ENCODE measurements at regions not wholly inside any gene's neighbourhood (a gene's known extent, or its start where the extent isn't known, plus 50 kb on each side); places are given as distances from the start of the nearest gene placed in this dataset.
"Not testable (repeated sequence)": the region's sequence is repeated elsewhere in the genome, so short reads cannot be mapped to it uniquely, and the experiment has no call there.

DNA sequence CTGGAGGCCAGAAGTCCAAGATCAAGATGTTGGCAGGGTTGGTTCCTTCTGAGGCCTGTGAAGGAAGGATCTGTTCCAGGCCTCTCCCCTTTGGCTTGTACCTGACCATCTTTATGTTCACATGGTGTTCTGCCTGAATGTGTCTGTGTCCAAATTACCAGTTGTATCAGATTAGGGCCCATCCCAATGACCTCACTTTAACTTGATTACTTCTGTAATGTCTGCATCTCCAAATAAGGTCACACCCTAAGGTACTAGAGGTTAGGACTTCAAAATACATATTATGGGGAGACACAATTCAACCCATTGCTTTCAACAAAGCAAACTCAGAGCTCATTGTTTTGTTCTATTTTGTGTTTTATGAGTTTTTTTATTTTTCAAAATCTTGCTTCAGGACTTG is 75.7 kb downstream of the TNFAIP3 start (continued):
- no peak for TF ChIP-seq RBM17 (IDR thresholded peaks at IDR 0.05; ENCODE audit: borderline replicate concordance, low read depth, low read length)
- no peak; the same call in 1 of the 2 replicates for TF ChIP-seq ZNF584 (CRISPR knock-in tag; IDR thresholded peaks at IDR 0.05; ENCODE audit: low read depth)
- TF ChIP-seq ZBTB1 (CRISPR knock-in tag; IDR thresholded peaks at IDR 0.05; ENCODE audit: borderline replicate concordance, low read depth) = no peak
- TF ChIP-seq, protein P1, sequence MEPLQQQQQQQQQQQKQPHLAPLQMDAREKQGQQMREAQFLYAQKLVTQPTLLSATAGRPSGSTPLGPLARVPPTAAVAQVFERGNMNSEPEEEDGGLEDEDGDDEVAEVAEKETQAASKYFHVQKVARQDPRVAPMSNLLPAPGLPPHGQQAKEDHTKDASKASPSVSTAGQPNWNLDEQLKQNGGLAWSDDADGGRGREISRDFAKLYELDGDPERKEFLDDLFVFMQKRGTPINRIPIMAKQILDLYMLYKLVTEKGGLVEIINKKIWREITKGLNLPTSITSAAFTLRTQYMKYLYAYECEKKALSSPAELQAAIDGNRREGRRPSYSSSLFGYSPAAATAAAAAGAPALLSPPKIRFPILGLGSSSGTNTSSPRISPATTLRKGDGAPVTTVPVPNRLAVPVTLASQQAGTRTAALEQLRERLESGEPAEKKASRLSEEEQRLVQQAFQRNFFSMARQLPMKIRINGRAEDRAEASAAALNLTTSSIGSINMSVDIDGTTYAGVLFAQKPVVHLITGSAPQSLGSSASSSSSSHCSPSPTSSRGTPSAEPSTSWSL (CRISPR knock-in tag; IDR thresholded peaks at IDR 0.05; ENCODE audit: borderline replicate concordance) = no peak
- TF ChIP-seq KDM1A (IDR thresholded peaks at IDR 0.05) = no peak
- TF ChIP-seq BDP1 (IDR thresholded peaks at IDR 0.05; ENCODE audit: insufficient read depth, insufficient read length) = no peak
- no peak for TF ChIP-seq NR2C2 (CRISPR knock-in tag; IDR thresholded peaks at IDR 0.05)
- TF ChIP-seq NR2C2 (tag; IDR thresholded peaks at IDR 0.05) = peak; percentile 56
- no peak for TF ChIP-seq TAF7 (tag; IDR thresholded peaks at IDR 0.05)
- no peak for TF ChIP-seq MED1 (CRISPR knock-in tag; IDR thresholded peaks at IDR 0.05; ENCODE audit: borderline replicate concordance)
- TF ChIP-seq ZNF175 (CRISPR knock-in tag; IDR thresholded peaks at IDR 0.05; ENCODE audit: low read depth) = peak; percentile 49; the same call in 1 of the 2 replicates
- no peak for TF ChIP-seq ZNF695 (CRISPR knock-in tag; IDR thresholded peaks at IDR 0.05)
- no peak for TF ChIP-seq LEF1 (IDR thresholded peaks at IDR 0.05)
- no peak for TF ChIP-seq FOXP1 (CRISPR knock-in tag; IDR thresholded peaks at IDR 0.05)

DNA sequence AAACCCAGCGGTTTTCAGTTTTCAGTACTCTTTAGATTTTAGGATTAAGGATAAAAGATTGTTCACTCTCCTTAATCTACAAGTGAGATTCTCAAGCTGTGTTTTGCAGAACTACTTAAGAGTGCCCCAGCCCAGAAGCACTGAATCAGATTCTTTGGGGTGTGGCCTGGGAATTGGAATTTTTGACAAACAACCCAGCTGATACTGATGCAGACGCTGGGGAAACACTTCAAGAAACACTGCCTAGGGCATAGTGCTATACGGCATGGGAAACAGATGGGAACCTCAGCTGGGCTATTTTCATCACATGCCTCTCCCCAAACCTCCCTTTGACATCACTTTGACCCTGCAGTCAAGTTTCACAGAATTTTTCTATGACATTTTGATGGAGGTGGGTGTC is 77.3 kb downstream of the TNFAIP3 start:
- not testable (repeated sequence) for H2AFZ ChIP-seq (ENCODE audit: low read depth, low read length); DNase-seq (ENCODE audit: extremely low read depth in 1 of 4, low spot score in 3 of 4); H3K9me1 ChIP-seq (ENCODE audit: control insufficient read depth, insufficient read depth, low read length); ATAC-seq; H3K9me3 ChIP-seq (replicated peaks; ENCODE audit: control insufficient read depth, insufficient read depth, low read depth, low read length); H3K9ac ChIP-seq (ENCODE audit: insufficient read depth in 1 of 2, low read depth in 2 of 2, low read length in 2 of 2); H4K20me1 ChIP-seq (replicated peaks; ENCODE audit: control insufficient read depth, insufficient read depth, low read length); FAIRE-seq; H3K27me3 ChIP-seq (ENCODE audit: control insufficient read depth in 2 of 2, insufficient read depth in 2 of 2, low read length in 2 of 2); H3K27ac ChIP-seq (ENCODE audit: extremely low read depth, low read depth, low read length); H3K4me3 ChIP-seq; BruUV-seq (replicated peaks); H3K36me3 ChIP-seq (ENCODE audit: control insufficient read depth, insufficient read depth, low read length); H3K79me2 ChIP-seq (ENCODE audit: control insufficient read depth, insufficient read depth, low read length); H3K4me1 ChIP-seq (replicated peaks in 1 of 2; ENCODE audit: control insufficient read depth in 2 of 2, insufficient read depth in 2 of 2, low read length in 2 of 2); H3K4me2 ChIP-seq (ENCODE audit: insufficient read depth, low read length)
- ChIA-PET POLR2A (interaction anchor here (0.6 to 1.4 kb wide), 6 partner anchors 11 to 240 kb away, joined by 3 to 5 read pairs (median 3); no protein-coding TSS in a partner anchor), CTCF (ENCODE audit: low intra/inter-chr PET ratio) (interaction anchor here (1.1 to 2.1 kb wide), 3 partner anchors 145 to 237 kb away, joined by 3 to 27 read pairs (median 12); no protein-coding TSS in a partner anchor)
- intact Hi-C loops (cut with micrococcal nuclease) = loop anchor here (2.0 kb wide), 1 partner anchor 26 kb away; no protein-coding TSS in a partner anchor
- WGBS (ENCODE audit: insufficient coverage, low coverage, missing lambda C conversion rate) = 14% methylated on average over 3 of the region's 3 CpGs
- in situ Hi-C loops (cut with MboI) = loop anchor here (5.0 to 10.0 kb wide), 3 partner anchors 77 to 230 kb away; partner anchors contain the start of gene TNFAIP3

All from K562 (cell line).